Breast epithelium (tissue), 4 donors: ENCODE measurements at regions not wholly inside any gene's neighbourhood (a gene's known extent, or its start where the extent isn't known, plus 50 kb on each side); places are given as distances from the start of the nearest gene placed in this dataset.

Source experiments
- DNase-seq, 2 donors: peaks; one replicate each; pipeline ENCODE4 v3.0.0-alpha.2; 2019; ENCODE audit warnings: low spot score in 2 of 2
- H3K27ac ChIP-seq, 2 donors: fragments of 200-600 bp; sonication (generic) in 1 of 2; one replicate each; pipeline ENCODE4 v1.5.1; 2016 to 2019; ENCODE audit warnings: mild to moderate bottlenecking in 1 of 2
- H3K27me3 ChIP-seq, 2 donors: fragments of 200-600 bp; sonication (generic) in 1 of 2; one replicate each; pipeline versions ENCODE4 v1.5.1 to v1.6.0; 2017 to 2019; ENCODE audit warnings: control low read depth in 1 of 2, mild to moderate bottlenecking in 1 of 2
- H3K36me3 ChIP-seq: fragments of 200-600 bp; one replicate; pipeline ENCODE4 v1.5.1; 2019
- H3K4me1 ChIP-seq, 2 donors: fragments of 200-600 bp; sonication (generic); one replicate each; pipeline ENCODE4 v1.5.1; 2016 to 2019; ENCODE audit warnings: control low read depth in 1 of 2
- H3K4me3 ChIP-seq, 3 donors: fragments of 200-600 bp; sonication (generic); 1 replicate in 2 of 3; 2 replicates in 1 of 3; pipeline ENCODE4 v1.5.1; 2016 to 2019; ENCODE audit warnings: mild to moderate bottlenecking in 3 of 3, moderate library complexity in 2 of 3
- H3K9me3 ChIP-seq, 2 donors: fragments of 200-600 bp; sonication (generic) in 1 of 2; one replicate each; pipeline ENCODE4 v1.5.1; 2016 to 2019; ENCODE audit warnings: control low read depth in 1 of 2
- CTCF ChIP-seq, 3 donors: fragments of 450-650 bp; IDR thresholded peaks; one replicate each; pipeline ENCODE4 v1.5.1; 2016 to 2017; ENCODE audit warnings: antibody characterized with exemption in 3 of 3, mild to moderate bottlenecking in 3 of 3, moderate library complexity in 3 of 3
- POLR2A ChIP-seq: fragments of 450-650 bp; IDR thresholded peaks from one replicate; pipeline ENCODE4 v1.6.1; 2016; ENCODE audit warnings: antibody characterized with exemption, mild to moderate bottlenecking, moderate library complexity
- POLR2AphosphoS5 ChIP-seq, 3 donors: sonication (generic); formaldehyde crosslinking; IDR thresholded peaks; one replicate each; pipeline ENCODE4 v1.6.1; 2017; ENCODE audit warnings: antibody characterized with exemption in 3 of 3
- intact Hi-C: fragments of 100-400 bp; cut with DNase I; formaldehyde crosslinking; loops from one replicate; pipeline ENCODE4 v1.15.1; 2023; ENCODE audit warnings: low total_unique reads

- TF ChIP-seq CTCF (IDR thresholded peaks at IDR 0.05) (no peak), POLR2A (no peak), POLR2AphosphoS5 (IDR thresholded peaks at IDR 0.05) (no peak)
- Histone ChIP-seq H3K36me3 (no peaks in the 10 kb centered on the region), H3K9me3 (no peaks in the 10 kb centered on the region), H3K4me1 (no peaks in the 10 kb centered on the region), H3K4me3 (no peak overlapping the region), H3K27ac (no peak overlapping the region), H3K27me3 (peaks cover 0 to 6% of the 10 kb centered on the region in 2 donors)
- intact Hi-C loops, result no loop called here
- no peak for DNase-seq
These were observed 184.9 kb upstream of the WDR11 start for GRCh38 chr10:120666308-120666707.

GRCh38 chr10:120667276-120667675, 183.9 kb upstream of the WDR11 start:
- Histone ChIP-seq H3K4me1 (no peaks in the 10 kb centered on the region), H3K27ac (no peak overlapping the region), H3K9me3 (no peaks in the 10 kb centered on the region), H3K4me3 (no peak overlapping the region), H3K27me3 (peaks cover 0 to 6% of the 10 kb centered on the region in 2 donors), H3K36me3 (no peaks in the 10 kb centered on the region)
- no peak for DNase-seq
- TF ChIP-seq POLR2AphosphoS5 (IDR thresholded peaks at IDR 0.05), result no peak
- TF ChIP-seq CTCF (IDR thresholded peaks at IDR 0.05), result no peak
- TF ChIP-seq POLR2A, result no peak
- intact Hi-C loops, result no loop called here

GRCh38 chr10:120671491-120671890, 179.7 kb upstream of the WDR11 start:
- Histone ChIP-seq H3K36me3 (no peaks in the 10 kb centered on the region), H3K27me3 (peaks cover 0 to 6% of the 10 kb centered on the region in 2 donors), H3K4me3 (no peak overlapping the region), H3K9me3 (no peaks in the 10 kb centered on the region), H3K4me1 (no peaks in the 10 kb centered on the region), H3K27ac (no peak overlapping the region)
- DNase-seq, result no peak
- intact Hi-C loops, result no loop called here
- no peak for TF ChIP-seq CTCF (IDR thresholded peaks at IDR 0.05)
- no peak for TF ChIP-seq POLR2A
- TF ChIP-seq POLR2AphosphoS5 (IDR thresholded peaks at IDR 0.05), result no peak

- TF ChIP-seq CTCF (IDR thresholded peaks at IDR 0.05), result no peak
- Histone ChIP-seq H3K4me1 (no peaks in the 10 kb centered on the region), H3K4me3 (no peak overlapping the region), H3K27ac (no peak overlapping the region), H3K27me3 (no peaks in the 10 kb centered on the region), H3K9me3 (peaks cover 0 to 4% of the 10 kb centered on the region in 2 donors), H3K36me3 (no peaks in the 10 kb centered on the region)
- DNase-seq, result no peak
- intact Hi-C loops, result no loop called here
These were observed 167.7 kb upstream of the WDR11 start for GRCh38 chr10:120683454-120683853.

GRCh38 chr10:120684226-120684625, 166.9 kb upstream of the WDR11 start:
- no peak overlapping the region for H3K27ac ChIP-seq
- no peaks in the 10 kb centered on the region for H3K27me3 ChIP-seq
- no peaks in the 10 kb centered on the region for H3K4me1 ChIP-seq
- intact Hi-C loops, result no loop called here
- H3K9me3 ChIP-seq, result no peaks in the 10 kb centered on the region
- no peak for DNase-seq
- no peaks in the 10 kb centered on the region for H3K36me3 ChIP-seq
- no peak overlapping the region for H3K4me3 ChIP-seq
- TF ChIP-seq POLR2A (no peak), CTCF (IDR thresholded peaks at IDR 0.05) (no peak), POLR2AphosphoS5 (IDR thresholded peaks at IDR 0.05) (no peak)
